ENCODE measurements at regions not wholly inside any gene's neighbourhood (a gene's known extent, or its start where the extent isn't known, plus 50 kb on each side); places are given as distances from the start of the nearest gene placed in this dataset.

DNA sequence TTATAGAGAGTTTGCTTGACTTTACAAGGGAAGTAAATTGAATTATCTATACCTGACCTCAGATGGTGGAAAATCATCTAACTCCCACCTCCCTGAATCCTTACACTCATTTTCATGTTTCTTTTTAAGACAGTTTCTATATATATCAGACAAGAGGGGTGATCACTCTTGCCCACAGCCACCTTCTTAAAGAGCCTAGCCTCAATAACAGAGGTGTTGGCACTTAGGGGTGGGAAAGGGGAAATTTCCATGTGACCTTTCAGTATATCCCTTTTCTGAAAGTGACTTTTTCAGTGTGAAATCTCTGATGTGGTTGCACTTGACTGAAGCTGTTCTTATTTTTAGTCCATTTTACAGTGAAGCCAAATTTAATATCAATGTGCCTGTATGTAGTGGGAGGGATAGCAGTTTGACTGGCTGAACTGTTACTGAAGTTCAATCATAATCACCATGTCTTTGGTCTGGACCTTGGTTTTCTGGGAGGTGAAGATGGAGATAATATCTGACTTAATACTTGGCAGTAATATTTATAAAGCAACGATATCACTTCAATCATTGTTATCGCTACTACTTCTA, 141.3 kb downstream of the MAP3K7 start:
- ChIA-PET POLR2A (no interaction called here), CTCF (no interaction called here)
- H4K20me1 ChIP-seq (ENCODE audit: control insufficient read depth, insufficient read depth, low read length, poor library complexity, severe bottlenecking) = no peaks in the 10 kb centered on the region
- no peaks in the 10 kb centered on the region for H3K4me1 ChIP-seq (ENCODE audit: control insufficient read depth in 2 of 2, insufficient read depth in 2 of 2, low read length in 2 of 2)
- no peaks in the 10 kb centered on the region for H3K79me2 ChIP-seq (ENCODE audit: control insufficient read depth, insufficient read depth, low read length)
- H3K9ac ChIP-seq (ENCODE audit: low read length) = no peak overlapping the region
- H3K27ac ChIP-seq (ENCODE audit: low read length in 2 of 2) = no peak overlapping the region
- Mint-ChIP-seq H3K4me3 (no peak overlapping the region), H3K27ac (no peak overlapping the region), H3K4me1 (no peaks in the 10 kb centered on the region), H3K9me3 (ENCODE audit: insufficient read depth) (no peaks in the 10 kb centered on the region), H3K27me3 (no peaks in the 10 kb centered on the region)
- ATAC-seq (ENCODE audit: low read depth) = no peak
- no CpG with 5 or more reads among the region's 2 CpGs for WGBS (ENCODE audit: insufficient coverage)
- no peaks in the 10 kb centered on the region for H3K36me3 ChIP-seq (replicated peaks in 1 of 2; ENCODE audit: control extremely low read depth in 1 of 2, control insufficient read depth in 1 of 2, extremely low read depth in 1 of 2, insufficient read depth in 2 of 2, low read length in 1 of 2)
- TF ChIP-seq EZH2 (IDR thresholded peaks at IDR 0.05; ENCODE audit: borderline replicate concordance, insufficient read depth, low read depth, low read length, poor library complexity, severe bottlenecking) = no peak
- TF ChIP-seq, protein P1, sequence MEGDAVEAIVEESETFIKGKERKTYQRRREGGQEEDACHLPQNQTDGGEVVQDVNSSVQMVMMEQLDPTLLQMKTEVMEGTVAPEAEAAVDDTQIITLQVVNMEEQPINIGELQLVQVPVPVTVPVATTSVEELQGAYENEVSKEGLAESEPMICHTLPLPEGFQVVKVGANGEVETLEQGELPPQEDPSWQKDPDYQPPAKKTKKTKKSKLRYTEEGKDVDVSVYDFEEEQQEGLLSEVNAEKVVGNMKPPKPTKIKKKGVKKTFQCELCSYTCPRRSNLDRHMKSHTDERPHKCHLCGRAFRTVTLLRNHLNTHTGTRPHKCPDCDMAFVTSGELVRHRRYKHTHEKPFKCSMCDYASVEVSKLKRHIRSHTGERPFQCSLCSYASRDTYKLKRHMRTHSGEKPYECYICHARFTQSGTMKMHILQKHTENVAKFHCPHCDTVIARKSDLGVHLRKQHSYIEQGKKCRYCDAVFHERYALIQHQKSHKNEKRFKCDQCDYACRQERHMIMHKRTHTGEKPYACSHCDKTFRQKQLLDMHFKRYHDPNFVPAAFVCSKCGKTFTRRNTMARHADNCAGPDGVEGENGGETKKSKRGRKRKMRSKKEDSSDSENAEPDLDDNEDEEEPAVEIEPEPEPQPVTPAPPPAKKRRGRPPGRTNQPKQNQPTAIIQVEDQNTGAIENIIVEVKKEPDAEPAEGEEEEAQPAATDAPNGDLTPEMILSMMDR (IDR thresholded peaks at IDR 0.05) = no peak
- intact Hi-C loops (cut with micrococcal nuclease) = no loop called here
- H3K4me3 ChIP-seq (ENCODE audit: control extremely low read depth in 1 of 5, extremely low read depth in 1 of 5, insufficient read depth in 1 of 5, low read depth in 2 of 5, low read length in 4 of 5) = no peak overlapping the region
- no peaks in the 10 kb centered on the region for H3K9me3 ChIP-seq (ENCODE audit: control extremely low read depth in 1 of 3, control insufficient read depth in 2 of 3, insufficient read depth in 1 of 3, low read length in 2 of 3)
- H3K27me3 ChIP-seq (replicated peaks in 1 of 4; ENCODE audit: control extremely low read depth in 1 of 4, control insufficient read depth in 3 of 4, insufficient read depth in 4 of 4, low read length in 3 of 4) = no peaks in the 10 kb centered on the region
- H2AFZ ChIP-seq (ENCODE audit: insufficient read depth, low read depth, low read length, poor library complexity, severe bottlenecking) = no peak overlapping the region
- no peak for DNase-seq
- H3K4me2 ChIP-seq (replicated peaks; ENCODE audit: low read depth, low read length, poor library complexity, severe bottlenecking) = no peak overlapping the region

GRCh38 chr6:90444160-90444714, 142.6 kb downstream of the MAP3K7 start:
- CTCF ChIA-PET = no interaction called here
- no peaks in the 10 kb centered on the region for H3K4me1 ChIP-seq (ENCODE audit: control insufficient read depth in 2 of 2, insufficient read depth in 2 of 2, low read length in 2 of 2)
- Mint-ChIP-seq H3K9me3 (ENCODE audit: insufficient read depth) (no peaks in the 10 kb centered on the region), H3K4me3 (no peak overlapping the region), H3K4me1 (no peaks in the 10 kb centered on the region), H3K27me3 (no peaks in the 10 kb centered on the region), H3K27ac (no peak overlapping the region)
- H3K27ac ChIP-seq (ENCODE audit: low read length in 2 of 2) = no peak overlapping the region
- no peaks in the 10 kb centered on the region for H3K36me3 ChIP-seq (replicated peaks in 1 of 2; ENCODE audit: control extremely low read depth in 1 of 2, control insufficient read depth in 1 of 2, extremely low read depth in 1 of 2, insufficient read depth in 2 of 2, low read length in 1 of 2)
- TF ChIP-seq EZH2 (IDR thresholded peaks at IDR 0.05; ENCODE audit: borderline replicate concordance, insufficient read depth, low read depth, low read length, poor library complexity, severe bottlenecking) = no peak
- TF ChIP-seq, protein P1 (IDR thresholded peaks at IDR 0.05) = no peak
- H3K4me2 ChIP-seq (replicated peaks; ENCODE audit: low read depth, low read length, poor library complexity, severe bottlenecking) = no peak overlapping the region
- POLR2A ChIA-PET = interaction anchor here (0.6 kb wide), 1 partner anchor 464 kb away, joined by 3 read pairs; no protein-coding TSS in a partner anchor
- H4K20me1 ChIP-seq (ENCODE audit: control insufficient read depth, insufficient read depth, low read length, poor library complexity, severe bottlenecking) = no peaks in the 10 kb centered on the region
- H3K9ac ChIP-seq (ENCODE audit: low read length) = no peak overlapping the region
- DNase-seq = no peak
- 96% methylated on average over 4 of the region's 8 CpGs for WGBS (ENCODE audit: insufficient coverage)
- no peaks in the 10 kb centered on the region for H3K79me2 ChIP-seq (ENCODE audit: control insufficient read depth, insufficient read depth, low read length)
- intact Hi-C loops (cut with micrococcal nuclease) = no loop called here
- H2AFZ ChIP-seq (ENCODE audit: insufficient read depth, low read depth, low read length, poor library complexity, severe bottlenecking) = no peak overlapping the region
- H3K27me3 ChIP-seq (replicated peaks in 1 of 4; ENCODE audit: control extremely low read depth in 1 of 4, control insufficient read depth in 3 of 4, insufficient read depth in 4 of 4, low read length in 3 of 4) = no peaks in the 10 kb centered on the region
- H3K9me3 ChIP-seq (ENCODE audit: control extremely low read depth in 1 of 3, control insufficient read depth in 2 of 3, insufficient read depth in 1 of 3, low read length in 2 of 3) = no peaks in the 10 kb centered on the region
- H3K4me3 ChIP-seq (ENCODE audit: control extremely low read depth in 1 of 5, extremely low read depth in 1 of 5, insufficient read depth in 1 of 5, low read depth in 2 of 5, low read length in 4 of 5) = no peak overlapping the region
- no peak for ATAC-seq (ENCODE audit: low read depth)

Measured in B cell (primary cell).